Gastroesophageal sphincter (tissue), 3 donors: ENCODE measurements at regions not wholly inside any gene's neighbourhood (a gene's known extent, or its start where the extent isn't known, plus 50 kb on each side); places are given as distances from the start of the nearest gene placed in this dataset.

Source experiments
- CTCF ChIP-seq, 4 experiments: fragments of 200-600 bp in 2 of 4; fragments of 450-650 bp in 2 of 4; sonication (generic) in 1 of 4; IDR thresholded peaks; one replicate each; pipeline ENCODE4 v1.5.1; 2017 to 2019; ENCODE audit warnings: antibody characterized with exemption in 4 of 4, mild to moderate bottlenecking in 2 of 4, moderate library complexity in 2 of 4
- EP300 ChIP-seq: sonication (generic); formaldehyde crosslinking; IDR thresholded peaks from one replicate; pipeline ENCODE4 v1.6.1; 2017; ENCODE audit warnings: antibody characterized with exemption, mild to moderate bottlenecking
- POLR2A ChIP-seq, 2 donors: fragments of 450-650 bp; IDR thresholded peaks; one replicate each; pipeline ENCODE4 v1.6.1; 2017; ENCODE audit warnings: antibody characterized with exemption in 2 of 2, mild to moderate bottlenecking in 2 of 2, moderate library complexity in 1 of 2

- TF ChIP-seq EP300 (no peak), CTCF (IDR thresholded peaks at IDR 0.05) (no peak), POLR2A (IDR thresholded peaks at IDR 0.05) (no peak)
These were observed 56.2 kb upstream of the LRRTM4 start for GRCh38 chr2:77578354-77578753.
